Endothelial cell of umbilical vein (primary cell): ENCODE measurements at regions not wholly inside any gene's neighbourhood (a gene's known extent, or its start where the extent isn't known, plus 50 kb on each side); places are given as distances from the start of the nearest gene placed in this dataset.

ENCODE experiments used
- BruUV-seq: library from RNA; stranded (reverse); fragments of 400-500 nt; replicated peaks from 2 replicates; lab custom pipeline; 2021; lab: Mats Ljungman, UMichigan
- CTCF ChIA-PET: fragments of 300-600, 350-600 bp; sonication (Branson Sonifier 250); formaldehyde crosslinking; loops from one replicate; lab custom pipeline; 2021; ENCODE audit warnings: antibody characterized with exemption, inconsistent platforms; lab: Charles Lee
- POLR2A ChIA-PET: fragments of 300-600, 350-600 bp; sonication (Branson Sonifier 250); formaldehyde crosslinking; loops from one replicate; lab custom pipeline; 2021; ENCODE audit warnings: antibody characterized with exemption, inconsistent platforms; lab: Charles Lee
- DNase-seq: peaks from one replicate; pipeline ENCODE4 v3.0.0-alpha.2; 2011; ENCODE audit warnings: low read depth, low spot score
- FAIRE-seq: peaks from 2 replicates; lab custom pipeline; 2011; peaks lifted over from hg19 to GRCh38; lab: Jason Lieb, UNC
- H2AFZ ChIP-seq: 2 replicates; pipeline ENCODE4 v1.6.0; 2012; ENCODE audit warnings: low read depth, low read length, control low read depth, inconsistent platforms
- H3K27ac ChIP-seq: 2 replicates; pipeline ENCODE4 v1.5.1; 2011; ENCODE audit warnings: low read depth, mild to moderate bottlenecking, control low read depth, low read length, moderate library complexity; ENCODE audit not compliant: insufficient read depth
- H3K27me3 ChIP-seq, 2 experiments: 2 replicates each; pipeline versions ENCODE4 v1.6.0 to v1.6.1; 2011; ENCODE audit warnings: low read length in 2 of 2, mixed read lengths in 1 of 2; ENCODE audit not compliant: control insufficient read depth in 2 of 2, insufficient read depth in 2 of 2
- H3K36me3 ChIP-seq, 2 experiments: 2 replicates in 1 of 2; 3 replicates in 1 of 2; pipeline ENCODE4 v1.5.1; 2011; ENCODE audit warnings: low read length in 2 of 2, mild to moderate bottlenecking in 1 of 2, moderate library complexity in 1 of 2; ENCODE audit not compliant: control insufficient read depth in 2 of 2, insufficient read depth in 2 of 2; ENCODE audit errors: extremely low read depth in 1 of 2
- H3K4me1 ChIP-seq: 3 replicates; pipeline ENCODE4 v1.5.1; 2011; ENCODE audit warnings: mild to moderate bottlenecking, low read length; ENCODE audit not compliant: control insufficient read depth, insufficient read depth; ENCODE audit errors: extremely low read depth
- H3K4me2 ChIP-seq: 2 replicates; pipeline ENCODE4 v1.6.1; 2011; ENCODE audit warnings: low read length, control low read depth, mixed read lengths; ENCODE audit not compliant: insufficient read depth
- H3K4me3 ChIP-seq, 3 experiments: fragments of 200-600 bp in 1 of 3; sonication (generic), shearing (Covaris generic) in 1 of 3; replicated peaks in 1 of 3; 2 replicates each; pipeline ENCODE4 v1.5.1; 2011 to 2016; ENCODE audit warnings: control low read depth in 3 of 3, low read length in 3 of 3, mild to moderate bottlenecking in 2 of 3, inconsistent platforms in 1 of 3, low read depth in 1 of 3, moderate library complexity in 1 of 3; ENCODE audit not compliant: insufficient read depth in 1 of 3
- H3K79me2 ChIP-seq: 2 replicates; pipeline ENCODE4 v1.6.0; 2012; ENCODE audit warnings: low read length, inconsistent platforms; ENCODE audit not compliant: control insufficient read depth, insufficient read depth
- H3K9ac ChIP-seq: replicated peaks from 2 replicates; pipeline ENCODE3; 2011; ENCODE audit warnings: low read length, control low read depth; ENCODE audit not compliant: insufficient read depth; ENCODE audit errors: extremely low read depth
- H3K9me1 ChIP-seq: replicated peaks from 3 replicates; pipeline ENCODE4 v1.6.0; 2011; ENCODE audit warnings: mild to moderate bottlenecking, low read length; ENCODE audit not compliant: control insufficient read depth, insufficient read depth; ENCODE audit errors: extremely low read depth
- H3K9me3 ChIP-seq: replicated peaks from 2 replicates; pipeline ENCODE4 v1.5.1; 2012; ENCODE audit warnings: low read length, inconsistent platforms; ENCODE audit not compliant: control insufficient read depth, insufficient read depth
- H4K20me1 ChIP-seq: replicated peaks from 2 replicates; pipeline ENCODE3; 2011; ENCODE audit warnings: mild to moderate bottlenecking, low read length; ENCODE audit not compliant: control insufficient read depth, insufficient read depth; ENCODE audit errors: extremely low read depth
- EZH2 ChIP-seq: IDR thresholded peaks from 2 replicates; pipeline ENCODE4 v1.6.1; 2012; ENCODE audit warnings: borderline replicate concordance, low read depth, mild to moderate bottlenecking, moderate library complexity, low read length, inconsistent platforms; ENCODE audit not compliant: severe bottlenecking
- FOS ChIP-seq: IDR thresholded peaks from 2 replicates; pipeline ENCODE4 v1.6.1; 2011; ENCODE audit warnings: mild to moderate bottlenecking, low read length, moderate library complexity, borderline replicate concordance; ENCODE audit not compliant: insufficient read depth
- GATA2 ChIP-seq: IDR thresholded peaks from 2 replicates; pipeline ENCODE4 v1.7.0; 2011; ENCODE audit warnings: low read depth, mild to moderate bottlenecking, moderate library complexity, mixed read lengths, low read length; ENCODE audit not compliant: insufficient read length, insufficient read depth
- JUN ChIP-seq: IDR thresholded peaks from 2 replicates; pipeline ENCODE4 v1.6.1; 2011; ENCODE audit warnings: borderline replicate concordance, low read depth; ENCODE audit not compliant: insufficient read length, insufficient read depth
- MYC ChIP-seq: IDR thresholded peaks from one replicate; pipeline ENCODE4 v1.6.1; 2011; ENCODE audit warnings: mild to moderate bottlenecking, low read depth, low read length
- POLR2A ChIP-seq: IDR thresholded peaks from 2 replicates; pipeline ENCODE4 v1.6.1; 2012; ENCODE audit warnings: low read depth, mild to moderate bottlenecking, control low read depth, low read length
- POLR2AphosphoS5 ChIP-seq: IDR thresholded peaks from 2 replicates; pipeline ENCODE4 v1.6.1; 2012; ENCODE audit warnings: low read depth, mild to moderate bottlenecking, control low read depth, low read length, moderate library complexity; ENCODE audit not compliant: insufficient read depth
- dilution Hi-C: fragments of 300-500 bp; cut with MboI; formaldehyde crosslinking; loops from one replicate; pipeline ENCODE4 v1.15.0; 2019; ENCODE audit warnings: low sequenced_read_pairs; ENCODE audit not compliant: extremely low pct_ligation_motif_present
- intact Hi-C: fragments of 100-400 bp; cut with micrococcal nuclease; formaldehyde crosslinking; loops from one replicate; pipeline ENCODE4 v1.10.0; 2022
- TF ChIP-seq, protein P1 (sequence below), 2 donors: IDR thresholded peaks; 1 replicate in 1 of 2; 2 replicates in 1 of 2; pipeline ENCODE4 v1.5.1; 2011; ENCODE audit warnings: low read length in 2 of 2, mild to moderate bottlenecking in 2 of 2, moderate library complexity in 2 of 2, control low read depth in 1 of 2, inconsistent platforms in 1 of 2, low read depth in 1 of 2; ENCODE audit not compliant: insufficient read depth in 1 of 2; ENCODE audit errors: extremely low read depth in 1 of 2
- TF ChIP-seq, protein P2 (sequence below): IDR thresholded peaks from 2 replicates; pipeline ENCODE4 v1.6.1; 2011; ENCODE audit not compliant: insufficient read depth, insufficient read length

DNA sequence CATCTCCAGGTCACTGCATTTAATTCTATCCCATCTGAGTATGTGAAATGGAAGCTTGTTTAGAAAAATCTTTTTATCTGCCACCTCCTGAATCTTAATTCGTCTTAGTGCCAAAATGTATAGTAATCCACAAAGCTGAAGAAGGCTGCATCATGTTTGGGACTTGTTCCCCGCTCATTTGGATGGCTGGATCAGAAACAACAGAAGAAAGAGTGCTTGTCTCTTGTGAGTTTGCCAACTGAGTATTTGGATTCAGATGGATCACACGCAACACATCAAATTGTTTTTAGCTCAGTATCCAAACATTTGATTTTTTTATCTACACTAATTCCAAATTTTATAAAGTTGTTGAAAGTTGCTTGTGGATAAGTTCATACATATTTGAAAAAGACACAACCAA is 197.2 kb upstream of the PAPPA start:
- no peak overlapping the region for H3K9ac ChIP-seq
- no peaks in the 10 kb centered on the region for H3K27me3 ChIP-seq
- H3K9me3 ChIP-seq, result no peaks in the 10 kb centered on the region
- H3K4me2 ChIP-seq, result no peak overlapping the region
- no peaks in the 10 kb centered on the region for H3K4me1 ChIP-seq
- TF ChIP-seq POLR2AphosphoS5 (no peak), POLR2A (no peak), JUN (no peak), FOS (no peak), MYC (no peak), EZH2 (no peak), GATA2 (no peak)
- TF ChIP-seq, protein P1, sequence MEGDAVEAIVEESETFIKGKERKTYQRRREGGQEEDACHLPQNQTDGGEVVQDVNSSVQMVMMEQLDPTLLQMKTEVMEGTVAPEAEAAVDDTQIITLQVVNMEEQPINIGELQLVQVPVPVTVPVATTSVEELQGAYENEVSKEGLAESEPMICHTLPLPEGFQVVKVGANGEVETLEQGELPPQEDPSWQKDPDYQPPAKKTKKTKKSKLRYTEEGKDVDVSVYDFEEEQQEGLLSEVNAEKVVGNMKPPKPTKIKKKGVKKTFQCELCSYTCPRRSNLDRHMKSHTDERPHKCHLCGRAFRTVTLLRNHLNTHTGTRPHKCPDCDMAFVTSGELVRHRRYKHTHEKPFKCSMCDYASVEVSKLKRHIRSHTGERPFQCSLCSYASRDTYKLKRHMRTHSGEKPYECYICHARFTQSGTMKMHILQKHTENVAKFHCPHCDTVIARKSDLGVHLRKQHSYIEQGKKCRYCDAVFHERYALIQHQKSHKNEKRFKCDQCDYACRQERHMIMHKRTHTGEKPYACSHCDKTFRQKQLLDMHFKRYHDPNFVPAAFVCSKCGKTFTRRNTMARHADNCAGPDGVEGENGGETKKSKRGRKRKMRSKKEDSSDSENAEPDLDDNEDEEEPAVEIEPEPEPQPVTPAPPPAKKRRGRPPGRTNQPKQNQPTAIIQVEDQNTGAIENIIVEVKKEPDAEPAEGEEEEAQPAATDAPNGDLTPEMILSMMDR (IDR thresholded peaks at IDR 0.05; ENCODE audit: extremely low read depth in 1 of 2, insufficient read depth in 1 of 2, low read depth in 1 of 2, low read length in 2 of 2), result no peak
- TF ChIP-seq, protein P2, sequence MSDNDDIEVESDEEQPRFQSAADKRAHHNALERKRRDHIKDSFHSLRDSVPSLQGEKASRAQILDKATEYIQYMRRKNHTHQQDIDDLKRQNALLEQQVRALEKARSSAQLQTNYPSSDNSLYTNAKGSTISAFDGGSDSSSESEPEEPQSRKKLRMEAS, result no peak
- H3K79me2 ChIP-seq, result no peaks in the 10 kb centered on the region
- CTCF ChIA-PET, result no interaction called here
- H3K27ac ChIP-seq, result no peak overlapping the region
- DNase-seq (no peak), FAIRE-seq (no peak)
- no peak overlapping the region for H2AFZ ChIP-seq
- POLR2A ChIA-PET, result no interaction called here
- dilution Hi-C loops (no loop called here), intact Hi-C loops (no loop called here)
- no peak overlapping the region for H3K4me3 ChIP-seq
- H4K20me1 ChIP-seq, result no peaks in the 10 kb centered on the region
- no peaks in the 10 kb centered on the region for H3K36me3 ChIP-seq
- no TSS peak for BruUV-seq
- H3K9me1 ChIP-seq, result no peaks in the 10 kb centered on the region
